Fibroblast of the aortic adventitia (primary cell): ENCODE measurements at regions not wholly inside any gene's neighbourhood (a gene's known extent, or its start where the extent isn't known, plus 50 kb on each side); places are given as distances from the start of the nearest gene placed in this dataset.

Source experiments
- DNase-seq: peaks from one replicate; pipeline ENCODE4 v3.0.0-alpha.2; 2010; ENCODE audit warnings: low read depth
- H3K4me3 ChIP-seq: 2 replicates; pipeline ENCODE4 v1.5.1; 2011; ENCODE audit warnings: low read depth, mild to moderate bottlenecking, control low read depth, low read length, moderate library complexity
- CTCF ChIP-seq: IDR thresholded peaks from 2 replicates; pipeline ENCODE4 v1.5.1; 2011; ENCODE audit warnings: mild to moderate bottlenecking, low read length, control low read depth, inconsistent platforms; ENCODE audit not compliant: insufficient read depth

GRCh38 chr7:156203923-156204322 lies 391.7 kb upstream of the SHH start:
- no peak for DNase-seq
- no peak overlapping the region for H3K4me3 ChIP-seq
- no peak for TF ChIP-seq CTCF

GRCh38 chr7:156198277-156198676 lies 386.0 kb upstream of the SHH start:
- no peak overlapping the region for H3K4me3 ChIP-seq
- no peak for DNase-seq
- TF ChIP-seq CTCF, result no peak

- TF ChIP-seq CTCF, result no peak
- no peak for DNase-seq
- no peak overlapping the region for H3K4me3 ChIP-seq
Measured at GRCh38 chr7:156196649-156197048, 384.4 kb upstream of the SHH start.

DNA sequence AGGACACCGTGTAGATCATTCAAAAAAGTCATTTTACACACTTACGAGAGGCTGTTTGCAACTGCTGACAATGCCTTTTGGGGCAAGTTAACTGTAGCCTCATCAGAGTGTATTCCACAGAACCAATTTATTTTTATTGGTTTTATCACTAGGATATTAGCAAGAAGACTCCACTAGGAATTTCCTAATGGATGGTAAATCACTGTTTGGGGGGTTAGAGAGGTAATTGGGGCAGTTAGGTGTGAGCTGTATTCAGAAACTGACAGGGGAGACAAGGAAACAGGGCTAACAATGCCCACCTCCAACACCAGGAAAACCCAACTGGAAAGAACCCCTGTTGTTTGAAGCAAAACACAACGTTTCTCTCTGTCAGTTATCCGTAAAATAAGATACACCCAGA lies 383.0 kb upstream of the SHH start:
- no peak overlapping the region for H3K4me3 ChIP-seq
- no peak for TF ChIP-seq CTCF
- DNase-seq, result no peak

GRCh38 chr7:156194813-156195212 lies 382.6 kb upstream of the SHH start:
- DNase-seq, result no peak
- no peak for TF ChIP-seq CTCF
- H3K4me3 ChIP-seq, result no peak overlapping the region

DNA sequence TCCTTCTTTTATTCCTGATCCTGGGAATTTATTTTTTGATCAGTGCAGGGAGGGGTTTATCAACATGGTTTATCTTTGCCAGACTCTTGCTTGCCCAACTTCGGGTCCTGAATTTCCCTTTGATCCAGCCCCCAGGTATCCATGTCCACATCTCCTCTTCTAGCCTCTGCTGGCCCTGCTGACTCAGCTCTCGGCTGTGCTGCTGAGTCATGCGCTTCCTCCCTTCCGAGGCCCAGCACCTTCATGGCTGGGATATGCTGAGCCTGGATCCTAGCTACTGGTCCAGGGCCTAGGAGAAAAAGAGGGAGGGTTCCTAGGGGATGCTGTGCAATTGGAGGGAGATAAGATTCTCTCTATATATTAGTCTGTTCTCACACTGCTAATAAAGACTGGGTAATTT lies 380.7 kb upstream of the SHH start:
- TF ChIP-seq CTCF, result no peak
- no peak for DNase-seq
- no peak overlapping the region for H3K4me3 ChIP-seq

- no peak for DNase-seq
Measured at GRCh38 chr7:156191090-156191489, 378.8 kb upstream of the SHH start.

More at GRCh38 chr7:156191090-156191489, 378.8 kb upstream of the SHH start:
- no peak overlapping the region for H3K4me3 ChIP-seq
- TF ChIP-seq CTCF, result no peak
